DMS153 treated with DMSO at 0.1 percent for 48 hours (cell line): ENCODE measurements at regions not wholly inside any gene's neighbourhood (a gene's known extent, or its start where the extent isn't known, plus 50 kb on each side); places are given as distances from the start of the nearest gene placed in this dataset.

ENCODE experiments used
- DNase-seq: peaks from one replicate; lab custom pipeline; 2025; ENCODE audit not compliant: unreplicated experiment; lab: John Stamatoyannopoulos, UW

DNA sequence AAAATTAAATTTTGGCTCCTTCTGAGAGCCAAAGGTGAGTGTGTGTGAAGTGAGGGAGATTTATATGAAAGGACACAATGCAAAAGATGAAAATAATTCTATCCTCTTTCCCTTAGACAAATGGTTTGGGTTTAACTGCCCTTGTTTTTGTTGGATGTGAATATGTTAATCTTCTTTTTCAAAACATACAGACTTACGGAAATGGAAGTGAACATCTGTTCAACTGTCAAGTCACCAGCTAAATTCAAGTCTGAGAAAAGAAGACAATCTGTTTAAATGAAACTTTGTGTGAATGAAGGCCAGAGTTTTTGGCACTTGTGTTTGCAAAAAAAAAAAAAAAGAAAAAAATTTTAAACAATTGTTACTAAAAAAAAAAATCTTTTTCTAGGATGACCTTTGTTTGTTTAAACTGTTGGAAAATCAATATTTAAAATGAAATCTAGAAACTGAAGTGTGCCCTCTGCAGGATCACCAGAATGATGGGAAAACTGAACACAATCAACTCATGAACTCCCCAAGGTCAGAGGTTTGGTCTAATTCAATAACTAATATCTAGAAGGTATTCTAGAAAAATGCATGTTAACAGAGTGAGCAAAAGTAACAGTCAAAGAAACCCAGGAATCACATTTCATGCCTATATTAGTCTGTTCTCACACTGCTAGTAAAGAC lies 448.8 kb downstream of the FLRT2 start:
- no peak for DNase-seq

DNA sequence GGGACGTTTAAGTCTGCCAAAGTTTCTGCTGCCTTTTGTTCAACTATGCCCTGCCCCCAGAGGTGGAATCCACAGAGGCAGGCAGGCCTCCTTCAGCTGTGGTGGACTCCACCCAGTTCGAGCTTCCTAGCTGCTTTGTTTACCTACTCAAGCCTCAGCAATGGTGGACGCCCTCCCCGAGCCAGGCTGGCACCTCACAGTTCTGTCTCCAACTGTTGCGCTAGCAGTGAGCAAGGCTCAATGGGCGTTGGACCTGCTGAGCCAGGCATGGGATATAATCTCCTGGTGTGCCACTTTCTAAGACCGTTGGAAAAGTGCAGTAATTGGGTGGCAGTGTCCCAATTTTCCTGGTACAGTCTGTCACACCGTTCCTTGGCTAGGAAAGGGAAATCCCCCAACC lies 444.7 kb downstream of the FLRT2 start:
- no peak for DNase-seq

- no peak for DNase-seq
Observed at GRCh38 chr14:85963486-85963885, 433.5 kb downstream of the FLRT2 start.

DNA sequence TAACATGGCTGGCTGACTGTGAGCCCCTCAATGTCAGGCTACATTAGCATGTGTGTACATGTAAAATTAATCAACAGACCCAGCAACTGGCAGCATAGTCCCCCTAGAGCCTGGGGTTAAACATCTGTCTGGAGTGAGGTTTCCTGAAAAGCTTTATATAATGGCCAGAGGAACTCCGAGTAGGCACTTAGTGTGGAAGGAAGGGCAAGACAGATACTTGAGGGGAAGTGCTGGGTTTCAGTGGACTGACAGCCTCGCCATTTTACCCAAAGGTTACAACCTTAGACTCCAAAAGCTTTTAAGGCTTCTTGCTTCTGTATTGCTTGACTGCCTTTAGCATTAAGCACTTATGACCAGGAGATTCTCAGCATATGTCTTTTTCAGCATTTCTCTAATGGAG lies 430.8 kb downstream of the FLRT2 start:
- no peak for DNase-seq

DNA sequence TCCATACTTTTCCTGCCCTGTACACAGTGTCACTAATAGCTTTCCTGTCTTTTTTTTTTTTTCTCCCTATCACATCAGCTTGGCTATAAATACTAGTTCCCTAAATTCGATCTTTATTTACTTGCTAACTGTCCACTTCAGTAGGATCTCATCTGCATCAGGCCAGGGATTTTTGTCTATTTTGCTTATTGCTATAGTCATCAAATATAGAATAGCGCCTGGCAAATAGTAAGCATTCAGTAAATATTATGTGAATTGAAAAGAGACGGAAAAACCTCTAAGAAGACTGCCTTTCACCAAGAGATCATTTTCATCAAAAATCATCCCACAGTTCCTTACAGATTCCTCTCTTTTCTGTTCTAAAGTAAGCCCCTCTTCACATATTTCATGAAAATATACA lies 429.1 kb downstream of the FLRT2 start:
- DNase-seq = no peak

DNA sequence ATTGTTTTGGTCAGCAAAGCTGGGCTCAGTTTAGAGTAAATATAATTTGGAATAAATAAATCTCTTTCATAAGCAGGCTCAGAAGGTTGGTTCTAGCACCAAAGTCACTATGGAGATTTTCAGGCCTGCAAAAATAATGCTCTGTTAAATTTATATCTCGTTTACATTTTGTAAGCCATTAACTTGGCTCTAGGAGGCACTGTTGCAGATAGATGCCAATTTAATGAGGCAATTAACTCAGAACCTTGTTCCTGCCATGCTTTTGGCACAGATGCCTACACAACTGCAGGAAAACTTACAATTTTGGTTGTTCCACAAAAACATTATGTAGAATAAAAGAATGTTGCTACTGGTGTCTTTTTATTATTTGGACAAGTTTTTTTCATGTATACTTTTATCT lies 428.1 kb downstream of the FLRT2 start:
- no peak for DNase-seq

GRCh38 chr14:85953265-85953664 lies 423.3 kb downstream of the FLRT2 start:
- no peak for DNase-seq

GRCh38 chr14:85948153-85948552 lies 418.2 kb downstream of the FLRT2 start:
- no peak for DNase-seq

- DNase-seq = no peak
Observed at GRCh38 chr14:85947461-85948139, 417.7 kb downstream of the FLRT2 start.

DNA sequence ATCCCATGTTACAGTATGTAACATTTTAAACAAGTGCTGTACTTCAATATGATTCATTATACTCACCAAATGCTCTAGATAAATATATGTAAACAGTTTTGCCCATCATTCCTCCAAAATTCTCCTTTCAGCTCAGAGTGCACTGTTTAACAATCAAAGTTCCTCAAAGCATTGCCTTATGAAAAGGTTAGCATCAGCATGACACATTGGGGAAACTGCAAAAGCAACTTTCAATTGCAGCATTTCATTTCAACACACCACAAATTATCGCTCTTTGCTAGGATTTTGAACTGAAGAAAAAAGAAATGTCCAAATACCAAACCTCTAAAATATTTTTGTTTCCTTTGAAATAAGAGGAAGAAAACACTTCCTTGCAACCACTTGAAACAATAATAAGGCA lies 413.2 kb downstream of the FLRT2 start:
- no peak for DNase-seq

DNA sequence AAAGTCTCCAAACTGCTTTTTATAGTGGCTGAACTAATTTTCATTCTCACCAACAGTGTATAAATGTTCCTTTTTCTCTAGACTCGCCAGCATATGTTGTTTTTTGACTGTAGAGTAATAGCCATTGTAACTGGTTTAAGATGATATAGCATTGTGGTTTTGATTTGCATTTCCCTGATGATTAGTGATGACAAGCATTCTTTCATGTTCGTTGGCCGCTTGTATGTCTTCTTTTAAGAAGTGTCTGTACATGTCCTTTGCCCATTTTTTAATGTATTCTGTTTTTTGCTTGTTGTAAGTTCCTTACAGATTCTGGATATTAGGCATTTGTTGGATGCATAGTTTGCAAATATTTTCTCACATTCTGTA lies 404.9 kb downstream of the FLRT2 start:
- DNase-seq = no peak

- DNase-seq = no peak
Observed at GRCh38 chr14:85934123-85934885, 404.4 kb downstream of the FLRT2 start.

GRCh38 chr14:85921241-85921640 lies 391.3 kb downstream of the FLRT2 start:
- DNase-seq = no peak

GRCh38 chr14:85917716-85918115 lies 387.8 kb downstream of the FLRT2 start:
- no peak for DNase-seq

GRCh38 chr14:85915711-85916110 lies 385.8 kb downstream of the FLRT2 start:
- DNase-seq = no peak

DNA sequence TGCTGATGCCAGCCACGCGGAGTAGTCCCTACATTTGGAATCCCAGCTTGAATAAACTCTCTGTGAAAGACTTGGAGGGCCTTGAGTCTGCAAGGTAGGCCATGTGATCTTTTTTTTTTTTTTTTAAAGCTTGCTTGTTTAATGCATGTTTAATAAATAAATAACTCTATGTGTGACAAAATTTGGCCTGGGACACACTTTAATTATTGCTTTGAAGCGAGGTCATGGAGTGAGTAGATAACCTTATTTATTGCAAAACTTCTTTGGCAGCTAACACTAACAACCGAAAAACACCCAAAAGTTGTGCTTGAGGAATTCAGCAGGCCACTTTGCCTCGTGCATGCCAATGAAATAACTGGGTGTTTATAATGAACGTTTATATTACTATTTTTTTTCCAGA lies 382.2 kb downstream of the FLRT2 start:
- no peak for DNase-seq

- no peak for DNase-seq
Observed at GRCh38 chr14:85911044-85911443, 381.1 kb downstream of the FLRT2 start.

- no peak for DNase-seq
Observed at GRCh38 chr14:85909581-85909980, 379.6 kb downstream of the FLRT2 start.

DNA sequence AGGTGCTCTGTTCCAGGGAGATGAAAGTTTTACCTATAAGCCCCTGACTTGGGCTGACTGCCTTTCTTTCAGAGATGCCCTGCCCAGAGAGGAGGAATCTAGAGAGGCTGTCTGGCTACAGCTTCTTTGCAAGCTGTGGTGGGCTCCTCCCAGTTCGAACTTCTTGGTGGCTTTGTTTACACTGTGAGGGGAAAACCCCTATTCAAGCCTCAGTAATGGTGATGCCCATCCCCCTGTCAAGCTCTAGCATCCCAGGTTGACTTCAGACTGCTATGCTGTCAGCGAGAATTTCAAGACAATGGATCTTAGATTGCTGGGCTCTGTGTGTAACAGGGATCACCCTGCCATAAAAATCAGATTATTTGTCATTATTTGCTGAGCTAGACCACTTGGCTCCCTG lies 377.6 kb downstream of the FLRT2 start:
- no peak for DNase-seq

GRCh38 chr14:85897808-85898207 lies 367.9 kb downstream of the FLRT2 start:
- DNase-seq = no peak

GRCh38 chr14:85895603-85896002 lies 365.7 kb downstream of the FLRT2 start:
- DNase-seq = no peak

DNA sequence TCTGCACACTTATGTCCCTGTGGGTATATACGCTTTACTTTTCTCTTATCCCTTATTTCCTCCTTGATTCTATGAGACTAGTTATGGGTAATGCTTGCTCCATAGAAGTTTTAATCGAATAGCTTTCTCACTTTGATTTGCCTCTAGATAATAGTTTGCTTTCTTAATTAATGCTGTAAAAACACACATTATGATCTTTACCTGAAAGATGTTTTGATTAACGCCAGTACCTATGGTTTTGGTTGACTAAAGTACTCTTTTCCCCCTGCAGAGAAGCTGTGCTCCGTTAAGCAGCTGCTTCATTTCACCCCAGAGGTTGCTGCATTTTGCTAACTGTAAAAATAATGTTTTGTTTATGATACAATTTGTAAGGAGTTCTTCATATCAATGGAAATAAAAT lies 362.3 kb downstream of the FLRT2 start:
- no peak for DNase-seq
